ENCODE measurements at regions not wholly inside any gene's neighbourhood (a gene's known extent, or its start where the extent isn't known, plus 50 kb on each side); places are given as distances from the start of the nearest gene placed in this dataset.
A peak's percentile ranks its signal among the peaks of the same experiment; 100 is the strongest.
"Not testable (repeated sequence)": the region's sequence is repeated elsewhere in the genome, so short reads cannot be mapped to it uniquely, and the experiment has no call there.

- not testable (repeated sequence) for DNase-seq (ENCODE audit: low read depth in 2 of 2); H3K9me3 ChIP-seq (ENCODE audit: control insufficient read depth, insufficient read depth, low read depth, low read length); H3K4me3 ChIP-seq (replicated peaks in 1 of 4; ENCODE audit: control extremely low read depth in 1 of 4, insufficient read depth in 1 of 4, low read depth in 3 of 4, low read length in 4 of 4); H3K9ac ChIP-seq (ENCODE audit: insufficient read depth, low read length); H3K36me3 ChIP-seq (ENCODE audit: control insufficient read depth, insufficient read depth, low read length); H4K20me1 ChIP-seq (ENCODE audit: control insufficient read depth, extremely low read depth, insufficient read depth, low read length); H3K4me1 ChIP-seq (ENCODE audit: control insufficient read depth, extremely low read depth, insufficient read depth, low read length); H2AFZ ChIP-seq (ENCODE audit: low read length); H3K4me2 ChIP-seq (ENCODE audit: extremely low read depth, insufficient read depth, low read length); H3K27ac ChIP-seq (ENCODE audit: insufficient read depth, low read length); H3K27me3 ChIP-seq (ENCODE audit: control insufficient read depth, insufficient read depth, low read length); H3K79me2 ChIP-seq (ENCODE audit: control insufficient read depth, insufficient read depth, low read length)
Observed at GRCh38 chr1:149366402-149366801, 108.4 kb upstream of the NBPF19 start.

GRCh38 chr1:149367472-149368044, 107.3 kb upstream of the NBPF19 start:
- H3K4me1 ChIP-seq (ENCODE audit: control insufficient read depth, extremely low read depth, insufficient read depth, low read length); H3K9ac ChIP-seq (ENCODE audit: insufficient read depth, low read length); H3K27ac ChIP-seq (ENCODE audit: insufficient read depth, low read length); DNase-seq (ENCODE audit: low read depth in 2 of 2); H4K20me1 ChIP-seq (ENCODE audit: control insufficient read depth, extremely low read depth, insufficient read depth, low read length); H3K27me3 ChIP-seq (ENCODE audit: control insufficient read depth, insufficient read depth, low read length); H3K36me3 ChIP-seq (ENCODE audit: control insufficient read depth, insufficient read depth, low read length); H2AFZ ChIP-seq (ENCODE audit: low read length); H3K4me3 ChIP-seq (replicated peaks in 1 of 4; ENCODE audit: control extremely low read depth in 1 of 4, insufficient read depth in 1 of 4, low read depth in 3 of 4, low read length in 4 of 4); H3K79me2 ChIP-seq (ENCODE audit: control insufficient read depth, insufficient read depth, low read length); H3K9me3 ChIP-seq (ENCODE audit: control insufficient read depth, insufficient read depth, low read depth, low read length); H3K4me2 ChIP-seq (ENCODE audit: extremely low read depth, insufficient read depth, low read length): not testable (repeated sequence)

- not testable (repeated sequence) for H3K9me3 ChIP-seq (ENCODE audit: control insufficient read depth, insufficient read depth, low read depth, low read length); H3K79me2 ChIP-seq (ENCODE audit: control insufficient read depth, insufficient read depth, low read length); DNase-seq (ENCODE audit: low read depth in 2 of 2); H3K27me3 ChIP-seq (ENCODE audit: control insufficient read depth, insufficient read depth, low read length); H3K9ac ChIP-seq (ENCODE audit: insufficient read depth, low read length); H3K36me3 ChIP-seq (ENCODE audit: control insufficient read depth, insufficient read depth, low read length); H3K4me1 ChIP-seq (ENCODE audit: control insufficient read depth, extremely low read depth, insufficient read depth, low read length); H2AFZ ChIP-seq (ENCODE audit: low read length); H3K4me2 ChIP-seq (ENCODE audit: extremely low read depth, insufficient read depth, low read length); H3K27ac ChIP-seq (ENCODE audit: insufficient read depth, low read length); H3K4me3 ChIP-seq (replicated peaks in 1 of 4; ENCODE audit: control extremely low read depth in 1 of 4, insufficient read depth in 1 of 4, low read depth in 3 of 4, low read length in 4 of 4); H4K20me1 ChIP-seq (ENCODE audit: control insufficient read depth, extremely low read depth, insufficient read depth, low read length)
Observed at GRCh38 chr1:149368337-149368736, 106.5 kb upstream of the NBPF19 start.

- H3K4me1 ChIP-seq (ENCODE audit: control insufficient read depth, extremely low read depth, insufficient read depth, low read length); H3K9me3 ChIP-seq (ENCODE audit: control insufficient read depth, insufficient read depth, low read depth, low read length): not testable (repeated sequence)
Observed at GRCh38 chr1:149369081-149369480, 105.8 kb upstream of the NBPF19 start.

GRCh38 chr1:149371955-149372354, 102.9 kb upstream of the NBPF19 start:
- not testable (repeated sequence) for H2AFZ ChIP-seq (ENCODE audit: low read length); H3K79me2 ChIP-seq (ENCODE audit: control insufficient read depth, insufficient read depth, low read length); H3K4me1 ChIP-seq (ENCODE audit: control insufficient read depth, extremely low read depth, insufficient read depth, low read length); DNase-seq (ENCODE audit: low read depth in 2 of 2); H3K27ac ChIP-seq (ENCODE audit: insufficient read depth, low read length); H3K4me2 ChIP-seq (ENCODE audit: extremely low read depth, insufficient read depth, low read length); H3K4me3 ChIP-seq (replicated peaks in 1 of 4; ENCODE audit: control extremely low read depth in 1 of 4, insufficient read depth in 1 of 4, low read depth in 3 of 4, low read length in 4 of 4); H3K9me3 ChIP-seq (ENCODE audit: control insufficient read depth, insufficient read depth, low read depth, low read length); H3K36me3 ChIP-seq (ENCODE audit: control insufficient read depth, insufficient read depth, low read length); H3K27me3 ChIP-seq (ENCODE audit: control insufficient read depth, insufficient read depth, low read length); H3K9ac ChIP-seq (ENCODE audit: insufficient read depth, low read length); H4K20me1 ChIP-seq (ENCODE audit: control insufficient read depth, extremely low read depth, insufficient read depth, low read length)

More at GRCh38 chr1:149369081-149369480, 105.8 kb upstream of the NBPF19 start:
- not testable (repeated sequence) for H3K4me3 ChIP-seq (replicated peaks in 1 of 4; ENCODE audit: control extremely low read depth in 1 of 4, insufficient read depth in 1 of 4, low read depth in 3 of 4, low read length in 4 of 4); H4K20me1 ChIP-seq (ENCODE audit: control insufficient read depth, extremely low read depth, insufficient read depth, low read length); H3K4me2 ChIP-seq (ENCODE audit: extremely low read depth, insufficient read depth, low read length); H3K79me2 ChIP-seq (ENCODE audit: control insufficient read depth, insufficient read depth, low read length); H2AFZ ChIP-seq (ENCODE audit: low read length); DNase-seq (ENCODE audit: low read depth in 2 of 2); H3K9ac ChIP-seq (ENCODE audit: insufficient read depth, low read length); H3K27me3 ChIP-seq (ENCODE audit: control insufficient read depth, insufficient read depth, low read length); H3K36me3 ChIP-seq (ENCODE audit: control insufficient read depth, insufficient read depth, low read length); H3K27ac ChIP-seq (ENCODE audit: insufficient read depth, low read length)

GRCh38 chr1:149378462-149378861, 96.4 kb upstream of the NBPF19 start:
- not testable (repeated sequence) for H3K9ac ChIP-seq (ENCODE audit: insufficient read depth, low read length); H3K79me2 ChIP-seq (ENCODE audit: control insufficient read depth, insufficient read depth, low read length); H3K4me3 ChIP-seq (replicated peaks in 1 of 4; ENCODE audit: control extremely low read depth in 1 of 4, insufficient read depth in 1 of 4, low read depth in 3 of 4, low read length in 4 of 4); H3K4me2 ChIP-seq (ENCODE audit: extremely low read depth, insufficient read depth, low read length); H3K9me3 ChIP-seq (ENCODE audit: control insufficient read depth, insufficient read depth, low read depth, low read length); H3K4me1 ChIP-seq (ENCODE audit: control insufficient read depth, extremely low read depth, insufficient read depth, low read length); H3K36me3 ChIP-seq (ENCODE audit: control insufficient read depth, insufficient read depth, low read length); H3K27me3 ChIP-seq (ENCODE audit: control insufficient read depth, insufficient read depth, low read length); H2AFZ ChIP-seq (ENCODE audit: low read length); H4K20me1 ChIP-seq (ENCODE audit: control insufficient read depth, extremely low read depth, insufficient read depth, low read length); H3K27ac ChIP-seq (ENCODE audit: insufficient read depth, low read length)
- peak in 1 of 2 donors; percentile 1 for DNase-seq (ENCODE audit: low read depth in 2 of 2)

GRCh38 chr1:149390173-149390926, 84.5 kb upstream of the NBPF19 start:
- H3K4me2 ChIP-seq (ENCODE audit: extremely low read depth, insufficient read depth, low read length); H3K79me2 ChIP-seq (ENCODE audit: control insufficient read depth, insufficient read depth, low read length); H4K20me1 ChIP-seq (ENCODE audit: control insufficient read depth, extremely low read depth, insufficient read depth, low read length); H3K36me3 ChIP-seq (ENCODE audit: control insufficient read depth, insufficient read depth, low read length); H3K27me3 ChIP-seq (ENCODE audit: control insufficient read depth, insufficient read depth, low read length); H2AFZ ChIP-seq (ENCODE audit: low read length); H3K9me3 ChIP-seq (ENCODE audit: control insufficient read depth, insufficient read depth, low read depth, low read length); H3K4me1 ChIP-seq (ENCODE audit: control insufficient read depth, extremely low read depth, insufficient read depth, low read length): not testable (repeated sequence)
- Histone ChIP-seq H3K9ac (ENCODE audit: insufficient read depth, low read length) (peak overlapping the region; percentile 30), H3K4me3 (replicated peaks in 1 of 4; ENCODE audit: control extremely low read depth in 1 of 4, insufficient read depth in 1 of 4, low read depth in 3 of 4, low read length in 4 of 4) (peak overlapping the region in 2 of 4 experiments; percentile 26 to 47), H3K27ac (ENCODE audit: insufficient read depth, low read length) (peak overlapping the region; percentile 27)
- peak; percentile 83 to 84 for DNase-seq (ENCODE audit: low read depth in 2 of 2)

All from fibroblast of lung (primary cell).